ENCODE measurements at regions not wholly inside any gene's neighbourhood (a gene's known extent, or its start where the extent isn't known, plus 50 kb on each side); places are given as distances from the start of the nearest gene placed in this dataset.
"Not testable (repeated sequence)": the region's sequence is repeated elsewhere in the genome, so short reads cannot be mapped to it uniquely, and the experiment has no call there.

GRCh38 chr13:94902722-94903407, 190.5 kb upstream of the SOX21 start:
- no peak for DNase-seq (ENCODE audit: low spot score)

GRCh38 chr13:94901070-94901469, 188.7 kb upstream of the SOX21 start:
- DNase-seq (ENCODE audit: low spot score), result no peak

- no peak for DNase-seq (ENCODE audit: low spot score)
These were observed 184.5 kb upstream of the SOX21 start for GRCh38 chr13:94896719-94897317.

- DNase-seq (ENCODE audit: low spot score), result no peak
These were observed 183.9 kb upstream of the SOX21 start for GRCh38 chr13:94896238-94896637.

- peak; percentile 17 for DNase-seq (ENCODE audit: low spot score)
These were observed 173.8 kb upstream of the SOX21 start for GRCh38 chr13:94886191-94886590.

GRCh38 chr13:94880463-94880862, 168.1 kb upstream of the SOX21 start:
- DNase-seq (ENCODE audit: low spot score), result no peak

GRCh38 chr13:94878602-94879165, 166.3 kb upstream of the SOX21 start:
- no peak for DNase-seq (ENCODE audit: low spot score)

GRCh38 chr13:94864474-94864873, 152.1 kb upstream of the SOX21 start:
- DNase-seq (ENCODE audit: low spot score), result no peak

GRCh38 chr13:94860981-94861407, 148.6 kb upstream of the SOX21 start:
- DNase-seq (ENCODE audit: low spot score), result peak; percentile 43

GRCh38 chr13:94859811-94860210, 147.5 kb upstream of the SOX21 start:
- DNase-seq (ENCODE audit: low spot score), result no peak

- peak; percentile 41 for DNase-seq (ENCODE audit: low spot score)
These were observed 146.9 kb upstream of the SOX21 start for GRCh38 chr13:94859278-94859691.

- no peak for DNase-seq (ENCODE audit: low spot score)
These were observed 146.5 kb upstream of the SOX21 start for GRCh38 chr13:94858856-94859255.

- no peak for DNase-seq (ENCODE audit: low spot score)
These were observed 142.3 kb upstream of the SOX21 start for GRCh38 chr13:94854688-94855087.

GRCh38 chr13:94851576-94851975, 139.2 kb upstream of the SOX21 start:
- DNase-seq (ENCODE audit: low spot score), result no peak

GRCh38 chr13:94849254-94849653, 136.9 kb upstream of the SOX21 start:
- no peak for DNase-seq (ENCODE audit: low spot score)

GRCh38 chr13:94842901-94843300, 130.6 kb upstream of the SOX21 start:
- DNase-seq (ENCODE audit: low spot score), result no peak

- not testable (repeated sequence) for DNase-seq (ENCODE audit: low spot score)
These were observed 124.7 kb upstream of the SOX21 start for GRCh38 chr13:94837056-94837455.

GRCh38 chr13:94829837-94830365, 117.6 kb upstream of the SOX21 start:
- DNase-seq (ENCODE audit: low spot score), result no peak

GRCh38 chr13:94829185-94829836, 117.0 kb upstream of the SOX21 start:
- DNase-seq (ENCODE audit: low spot score), result no peak

GRCh38 chr13:94827566-94827965, 115.2 kb upstream of the SOX21 start:
- no peak for DNase-seq (ENCODE audit: low spot score)

GRCh38 chr13:94825507-94825906, 113.2 kb upstream of the SOX21 start:
- peak; percentile 68 for DNase-seq (ENCODE audit: low spot score)

- DNase-seq (ENCODE audit: low spot score), result no peak
These were observed 112.3 kb upstream of the SOX21 start for GRCh38 chr13:94824601-94825000.
